ENCODE measurements at regions not wholly inside any gene's neighbourhood (a gene's known extent, or its start where the extent isn't known, plus 50 kb on each side); places are given as distances from the start of the nearest gene placed in this dataset.

DNA sequence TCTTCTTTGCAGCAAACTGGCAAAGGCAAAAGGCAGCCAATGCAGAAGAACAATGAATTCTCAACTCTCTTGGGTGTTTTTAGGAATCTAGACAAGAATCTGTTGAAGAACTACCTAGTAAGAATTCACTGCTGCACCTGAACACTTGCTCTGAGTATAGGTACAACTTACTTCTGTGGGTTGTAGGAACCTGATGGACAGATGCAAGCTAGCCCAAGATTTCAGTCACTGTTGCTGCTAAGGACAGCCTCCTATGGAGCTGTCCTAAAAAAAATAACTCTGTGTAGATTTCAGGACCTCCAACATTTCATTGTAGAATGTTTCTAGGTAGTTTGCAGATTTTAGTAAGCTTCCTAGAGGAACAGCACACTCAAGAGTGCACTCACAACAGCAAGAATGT lies 363.5 kb downstream of the CBLN2 start:
- no peak for DNase-seq

DNA sequence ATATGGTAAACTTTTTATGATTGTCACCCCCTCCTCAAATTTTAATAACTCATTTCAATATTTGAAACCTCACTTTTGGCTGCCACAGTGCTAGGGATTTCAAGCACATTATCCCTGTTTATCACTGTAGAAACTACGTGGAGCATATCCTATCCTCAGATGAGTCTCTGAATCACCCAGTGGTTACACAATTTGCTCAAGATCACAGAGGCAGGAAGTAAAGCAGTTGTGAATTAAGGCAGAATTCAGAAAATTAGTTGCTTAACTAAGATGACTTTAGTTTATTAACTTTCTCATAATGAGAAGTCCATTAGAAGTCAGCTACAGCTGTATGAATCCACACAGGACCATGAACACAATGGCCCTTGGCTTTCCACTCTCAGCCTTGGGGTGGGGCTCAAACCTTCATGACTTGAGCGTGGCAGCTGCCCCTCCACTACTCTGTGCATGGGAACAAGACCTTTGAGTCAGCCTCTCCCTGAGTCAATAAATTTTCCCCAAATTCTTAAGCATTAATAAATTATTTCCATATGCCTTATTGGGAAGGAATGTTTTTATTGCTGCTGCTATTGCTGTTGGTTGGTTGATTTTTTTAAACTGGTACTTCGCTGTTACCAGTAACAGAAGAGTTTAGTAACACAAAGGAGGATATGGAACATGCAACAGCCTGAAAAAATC lies 369.0 kb downstream of the CBLN2 start:
- no peak for DNase-seq

DNA sequence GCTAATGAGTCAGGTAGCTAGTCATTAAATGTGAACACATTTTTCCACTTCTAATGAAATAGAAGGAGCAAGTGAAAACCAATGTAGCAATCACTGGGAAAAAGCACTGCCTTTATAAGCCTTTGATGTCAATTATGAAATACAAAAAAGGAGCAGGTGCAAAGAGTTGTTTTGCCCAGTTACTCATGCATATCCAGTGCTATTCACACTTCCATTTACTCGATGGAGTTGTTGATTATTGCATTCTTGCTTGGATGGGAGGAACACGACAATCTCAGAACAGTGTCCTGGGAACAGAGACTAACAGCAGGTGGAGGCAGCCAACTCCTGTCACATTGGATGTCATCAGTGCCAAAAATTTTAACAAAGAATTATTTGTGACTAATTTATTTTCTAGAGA lies 372.5 kb downstream of the CBLN2 start:
- no peak for DNase-seq

DNA sequence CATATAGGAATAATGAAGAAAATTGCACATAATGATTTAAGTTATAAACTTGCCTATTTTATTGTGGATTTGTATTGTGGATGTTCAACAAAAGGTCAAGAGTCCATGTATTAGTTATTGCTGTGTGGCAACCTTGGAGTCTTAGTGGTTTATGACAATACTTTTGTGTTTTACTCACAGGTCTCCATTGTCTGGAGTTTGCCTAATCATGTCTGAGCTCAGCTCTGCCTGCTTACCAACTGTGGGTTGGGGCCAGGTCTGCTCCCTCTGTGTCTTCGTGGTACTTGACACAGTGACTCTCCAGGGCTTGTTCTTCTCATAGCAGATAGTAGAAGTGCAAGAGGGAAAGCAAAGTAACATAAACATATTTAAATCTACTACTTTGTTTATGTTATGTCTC lies 382.5 kb downstream of the CBLN2 start:
- DNase-seq: no peak

DNA sequence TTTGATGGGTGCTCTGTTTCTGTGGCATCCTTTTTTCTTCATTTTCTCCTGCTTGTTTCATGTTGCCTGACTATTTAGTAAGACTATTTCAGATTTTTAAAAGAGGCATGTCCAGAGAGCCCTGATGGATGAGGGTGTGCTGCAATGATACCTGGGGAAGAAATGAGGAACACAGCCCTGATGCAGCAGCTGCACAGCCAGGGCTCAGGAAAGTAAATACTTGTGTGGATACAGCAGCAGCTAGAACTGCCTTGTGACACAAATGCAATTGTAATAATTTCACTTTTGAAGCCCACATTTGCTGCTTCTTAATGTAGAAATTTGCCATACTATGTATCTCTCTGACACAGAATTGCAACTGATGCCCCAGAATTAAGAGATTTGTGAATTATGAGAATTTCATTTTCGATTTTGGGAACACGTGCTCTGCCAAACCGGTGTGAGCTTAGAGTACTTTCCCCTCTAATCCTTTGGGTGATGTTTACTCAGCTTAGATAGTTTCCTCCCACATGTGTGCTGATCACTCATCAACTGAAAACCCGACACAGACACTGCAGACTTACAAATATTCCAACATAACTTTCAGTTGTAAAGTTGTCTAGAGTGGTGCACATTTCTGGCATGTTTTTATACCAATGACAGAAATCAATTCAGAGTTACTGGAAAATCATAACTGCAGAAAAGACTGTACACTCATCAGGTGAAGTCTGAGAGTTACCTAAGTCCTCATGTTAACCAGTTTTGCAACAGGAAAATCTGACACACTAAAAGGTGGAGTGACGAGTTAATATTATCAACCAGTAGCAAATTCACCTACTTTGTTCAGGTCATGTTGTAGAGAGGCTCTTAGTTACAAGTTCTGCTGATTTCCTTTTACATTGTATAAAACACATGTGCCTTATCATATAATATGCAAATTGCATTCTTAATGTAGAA lies 383.4 kb downstream of the CBLN2 start:
- DNase-seq: no peak

DNA sequence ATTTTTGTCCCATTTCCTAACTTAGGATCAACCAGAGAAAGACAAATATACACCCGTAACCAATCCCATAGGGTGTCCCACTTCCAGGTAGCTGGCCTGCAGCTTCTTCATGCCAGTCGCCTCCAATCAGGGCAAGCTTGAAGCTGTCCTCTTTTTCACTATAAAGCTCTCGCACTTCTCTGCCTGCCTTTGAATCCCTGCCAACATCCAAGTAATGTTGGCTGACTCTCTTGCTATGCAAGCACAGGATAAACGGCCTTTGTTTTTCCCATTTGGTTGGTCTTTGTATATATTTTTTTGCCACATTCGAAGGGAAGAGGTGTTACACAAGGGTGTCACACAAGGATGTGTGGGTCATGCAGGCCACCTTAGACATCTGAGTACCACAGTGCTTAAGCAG lies 388.8 kb downstream of the CBLN2 start:
- DNase-seq: no peak

DNA sequence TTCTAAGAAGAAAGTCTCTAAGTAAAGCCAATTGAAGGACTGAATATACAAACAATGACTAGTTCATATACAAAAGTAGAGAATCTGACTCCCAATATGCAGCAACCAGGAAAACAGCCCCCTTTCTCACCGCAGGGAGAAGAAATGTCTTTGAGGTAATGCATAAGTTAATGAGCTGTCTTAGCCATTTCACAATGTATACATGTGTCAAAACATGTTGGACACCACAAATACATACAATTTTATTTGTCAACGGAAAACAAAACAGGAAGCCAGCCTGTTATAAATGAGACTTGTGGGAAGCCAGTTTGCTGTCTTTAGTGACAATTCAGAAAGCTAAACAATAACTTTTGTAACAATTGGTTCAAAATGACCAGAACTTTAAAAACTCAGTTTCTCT lies 389.2 kb downstream of the CBLN2 start:
- DNase-seq: no peak

DNA sequence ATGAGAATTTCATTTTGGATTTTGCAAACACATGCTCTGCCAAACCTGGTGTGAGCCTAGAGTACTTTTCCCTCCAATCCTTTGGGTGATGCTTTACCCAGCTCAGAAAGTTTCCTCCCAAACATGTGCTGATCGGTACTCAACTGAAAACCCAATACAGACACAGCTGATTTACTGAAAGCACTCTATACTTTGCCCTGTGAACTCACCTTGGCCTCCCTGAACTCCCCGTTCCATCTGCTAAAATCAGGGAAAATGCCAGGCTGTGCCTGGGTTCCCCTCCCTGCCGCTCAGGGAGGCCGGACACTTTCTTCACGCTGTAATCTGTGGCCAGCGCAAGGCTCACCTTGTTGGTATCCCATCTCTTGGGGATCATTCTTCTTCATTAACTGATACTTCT lies 391.2 kb downstream of the CBLN2 start:
- DNase-seq: no peak

DNA sequence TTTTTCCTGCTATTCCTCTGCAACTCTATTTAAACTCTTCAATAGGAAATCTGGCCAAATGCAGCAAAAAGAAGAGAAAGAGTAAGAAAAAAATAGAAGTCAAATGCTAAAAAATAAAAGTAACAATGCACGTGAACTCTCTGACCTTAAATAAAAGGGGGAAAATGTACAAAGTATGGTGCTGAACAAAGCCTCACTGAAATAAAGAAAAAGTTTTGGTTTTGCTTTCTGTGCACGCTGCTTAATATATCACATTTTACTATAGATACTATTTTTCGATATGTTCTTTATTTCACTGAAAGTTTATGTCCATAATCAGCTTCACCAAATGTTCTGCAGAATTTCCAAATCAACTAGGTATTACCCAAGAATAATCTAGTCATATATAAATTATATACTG lies 396.3 kb downstream of the CBLN2 start:
- no peak for DNase-seq

DNA sequence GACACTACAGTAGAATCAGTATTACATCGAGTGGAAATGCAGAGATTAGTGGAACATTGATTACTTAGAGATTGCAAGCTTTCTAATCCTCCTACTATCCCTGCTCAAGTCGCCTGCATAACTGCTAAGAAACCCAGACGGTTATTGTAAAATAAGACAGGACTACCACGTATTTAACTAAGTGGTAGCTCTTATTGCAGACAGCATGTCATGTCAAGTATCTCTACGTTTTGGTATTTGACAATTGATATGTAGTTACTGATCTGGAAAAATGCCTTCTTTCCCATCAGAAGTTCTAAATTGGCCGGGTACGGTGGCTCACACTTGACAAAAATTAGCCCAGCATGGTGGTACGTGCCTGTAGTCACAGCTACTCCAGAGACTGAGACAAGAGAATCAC lies 404.1 kb downstream of the CBLN2 start:
- DNase-seq: no peak

DNA sequence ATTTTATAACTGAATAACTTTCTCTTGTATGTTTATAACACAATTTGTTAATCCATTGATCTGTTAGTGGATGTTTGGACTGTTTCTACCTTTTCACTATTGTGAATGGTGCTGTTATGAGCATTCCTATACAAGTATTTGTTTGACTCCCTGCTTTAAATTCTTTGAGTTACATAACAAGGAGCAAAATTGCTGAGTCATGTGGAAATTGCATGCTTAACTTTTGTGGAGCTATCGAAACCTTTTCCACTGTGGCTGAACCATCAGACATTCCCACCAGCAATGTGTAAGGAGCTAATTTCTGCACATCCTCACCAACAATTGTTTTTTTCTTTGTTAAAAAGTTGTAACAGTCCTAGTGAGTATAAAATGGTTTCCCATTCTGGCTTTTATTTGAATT lies 415.5 kb downstream of the CBLN2 start:
- DNase-seq: no peak

DNA sequence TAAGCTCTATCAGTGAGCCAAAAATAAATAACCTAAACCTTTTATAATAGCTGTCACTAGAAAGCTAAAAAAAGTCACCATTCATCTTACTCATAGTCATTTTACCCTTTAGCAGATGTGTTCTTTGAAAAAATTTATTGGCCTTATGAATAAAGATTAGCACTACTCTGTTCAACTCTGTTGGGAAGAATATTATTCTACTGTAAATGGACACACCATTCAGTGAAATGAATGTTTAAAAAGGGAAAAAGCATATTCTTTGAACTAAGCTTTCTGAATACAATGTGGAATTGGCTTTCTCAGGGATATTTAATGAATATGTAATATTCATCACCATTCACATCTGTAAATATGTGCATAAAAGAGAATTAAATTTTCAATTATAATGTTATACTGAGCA lies 422.0 kb downstream of the CBLN2 start:
- no peak for DNase-seq

DNA sequence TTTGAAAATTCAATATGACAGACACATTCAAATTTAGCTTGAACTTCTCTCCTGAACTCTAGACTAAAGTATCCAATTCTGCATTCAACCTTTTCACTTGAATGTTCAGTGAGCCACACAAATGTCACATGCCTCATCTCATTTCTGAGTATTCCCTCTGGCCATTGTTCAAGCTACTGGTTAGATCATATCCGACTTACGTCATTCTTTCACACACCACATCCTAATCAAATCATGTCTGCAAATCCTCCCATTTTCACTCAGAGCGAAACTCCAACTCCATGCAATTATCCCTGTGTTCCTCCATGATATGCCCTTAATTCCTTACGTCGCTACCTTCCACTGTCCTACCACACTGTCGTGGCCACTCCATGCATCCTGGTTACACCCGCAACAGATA lies 425.1 kb downstream of the CBLN2 start:
- no peak for DNase-seq

DNA sequence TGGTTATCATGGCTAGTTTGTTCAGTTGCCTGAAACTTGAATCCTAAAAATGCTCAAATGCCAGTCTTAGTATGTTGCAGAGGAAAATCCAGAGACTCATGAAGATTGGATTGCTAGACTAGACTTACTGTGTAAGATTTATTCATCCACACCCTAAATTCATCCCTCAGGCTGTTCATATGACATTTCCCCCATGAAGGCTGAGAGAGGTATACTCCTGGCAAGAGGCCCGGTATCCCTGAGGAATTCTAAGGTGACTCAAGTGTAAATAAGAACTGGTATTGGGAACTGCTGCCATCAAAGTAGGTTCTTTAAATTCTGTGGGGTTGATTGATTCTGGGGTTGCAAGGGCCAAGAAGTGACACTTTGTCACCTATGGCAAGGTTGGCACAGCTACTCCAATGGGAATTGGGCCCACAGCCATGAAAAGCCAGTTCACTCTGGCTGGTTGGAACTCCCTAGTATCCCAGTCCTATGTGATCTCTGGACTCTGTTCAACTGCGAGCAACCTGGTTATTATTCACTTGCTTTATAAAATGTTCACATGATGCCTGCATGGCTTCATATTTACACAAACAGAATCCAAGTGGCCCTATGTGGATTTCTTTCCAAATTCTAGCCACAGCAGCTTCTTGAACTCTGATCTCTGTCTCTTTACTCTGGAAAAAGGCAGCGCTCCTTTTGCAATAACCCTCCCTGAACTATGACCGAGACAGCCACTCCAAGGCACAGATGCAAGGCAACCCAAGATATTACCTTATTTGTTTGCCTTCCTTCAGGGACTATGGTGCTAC lies 429.1 kb downstream of the CBLN2 start:
- DNase-seq: no peak

DNA sequence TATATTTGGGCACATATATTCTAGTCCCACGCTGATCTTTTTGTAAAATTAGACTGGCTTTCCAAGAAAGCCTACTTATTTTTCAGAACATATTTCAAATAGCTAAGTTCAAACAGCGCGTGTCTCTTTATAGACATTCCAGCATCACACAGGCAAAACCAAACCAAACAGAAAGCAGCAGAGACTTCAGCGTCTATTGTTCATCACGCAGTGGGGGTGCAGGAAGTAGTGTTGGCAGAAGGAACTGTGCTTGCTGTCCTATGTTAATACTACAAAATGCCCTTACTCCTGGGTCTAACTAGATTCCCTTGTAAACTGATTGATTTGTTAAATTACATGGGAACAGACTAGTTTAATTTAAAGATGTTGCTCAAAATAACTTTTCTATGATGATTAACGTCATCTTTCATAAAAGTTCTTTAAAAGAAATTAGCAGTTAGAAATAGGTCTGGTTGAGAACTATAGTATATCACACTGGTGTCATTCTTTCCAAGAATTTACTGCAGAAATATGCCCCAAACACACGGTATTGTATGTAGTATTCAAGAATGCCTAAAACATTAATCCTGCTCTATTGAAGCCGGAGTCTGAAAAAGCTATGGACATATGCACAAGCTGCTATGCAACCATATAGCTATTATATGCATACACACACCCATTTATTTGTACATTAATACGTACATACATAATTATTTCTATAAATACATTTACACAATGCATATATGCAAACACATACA lies 436.3 kb downstream of the CBLN2 start:
- DNase-seq: no peak

DNA sequence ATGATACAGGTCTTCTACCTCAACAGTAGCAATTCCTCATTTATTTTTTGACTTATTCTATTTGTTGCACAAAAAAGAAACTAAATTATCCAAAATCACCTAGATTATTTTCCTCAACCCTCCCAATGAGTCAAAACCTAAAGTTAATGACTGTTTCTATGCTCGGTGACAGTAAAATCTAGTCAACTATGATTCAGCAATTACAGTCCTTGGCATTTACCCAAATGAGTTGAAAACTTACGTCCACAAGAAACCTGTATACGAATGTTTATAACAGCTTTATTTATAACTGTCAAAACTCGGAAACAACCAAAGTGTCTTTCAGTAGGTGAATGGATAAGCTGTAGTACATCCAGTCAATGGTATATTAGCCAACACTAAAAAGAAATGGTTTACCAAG lies 439.3 kb downstream of the CBLN2 start:
- DNase-seq: no peak

DNA sequence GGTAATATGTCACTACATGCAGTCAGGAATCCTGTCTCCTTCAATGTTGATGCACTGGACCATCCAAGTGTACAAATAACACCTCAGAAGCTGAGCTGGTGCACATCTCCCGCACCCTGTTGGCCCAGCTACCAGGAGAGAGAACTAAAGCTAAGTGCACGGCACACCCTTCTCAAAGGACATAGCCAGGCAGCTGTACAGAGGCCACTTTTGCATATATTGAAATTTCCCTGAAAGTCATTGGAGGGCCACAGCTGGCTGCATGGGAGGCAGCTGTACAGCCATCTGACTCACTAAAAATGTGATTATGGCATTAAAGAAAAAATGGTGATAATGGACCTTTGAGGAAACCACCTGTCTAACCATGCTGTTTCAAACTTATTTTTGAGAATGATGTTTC lies 441.7 kb downstream of the CBLN2 start:
- DNase-seq: no peak

DNA sequence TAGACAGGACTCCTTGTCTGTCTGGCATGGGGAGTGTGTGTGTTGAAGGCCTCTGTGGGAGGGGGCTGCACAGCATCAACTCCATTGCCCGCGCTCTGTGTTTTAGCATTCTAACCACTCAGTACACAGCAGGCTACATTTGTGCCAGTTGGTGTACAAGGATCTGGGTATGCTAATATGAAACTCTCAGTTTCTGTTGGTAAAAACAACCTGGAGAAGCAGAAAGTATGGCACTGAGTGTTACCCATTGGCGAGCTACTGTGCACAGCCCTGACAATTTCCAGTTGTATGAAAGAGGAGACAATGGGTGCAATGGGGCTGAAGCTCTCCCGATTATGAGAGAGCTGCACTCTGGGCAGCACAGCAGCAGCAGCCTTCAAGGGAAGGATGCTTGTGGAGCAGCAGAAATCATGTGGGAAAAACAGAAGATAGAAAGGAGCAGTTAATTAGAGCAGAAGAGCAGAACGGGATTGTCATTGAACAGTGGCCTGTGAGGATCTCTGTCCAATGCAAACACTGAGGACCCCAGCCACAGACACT lies 443.6 kb downstream of the CBLN2 start:
- DNase-seq: no peak

DNA sequence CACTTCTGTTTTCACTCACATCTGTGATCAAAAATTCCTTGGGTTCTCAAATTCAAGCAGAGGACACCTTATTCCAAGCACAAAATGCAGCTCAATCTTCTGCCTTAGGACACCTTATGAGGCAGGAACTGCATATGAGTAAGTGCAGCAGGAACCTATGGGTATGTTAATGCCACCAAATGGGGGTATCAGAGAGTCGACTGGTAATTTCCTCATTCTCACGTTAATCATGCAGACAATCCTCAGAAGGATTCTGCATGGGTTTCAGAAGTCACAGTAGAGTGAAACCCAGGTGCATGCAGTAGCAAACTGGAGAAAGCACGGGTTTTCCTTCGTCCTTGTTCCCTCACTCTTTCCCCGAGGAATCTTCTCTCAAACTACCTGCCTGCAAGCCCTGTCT lies 452.8 kb downstream of the CBLN2 start:
- DNase-seq: no peak

DNA sequence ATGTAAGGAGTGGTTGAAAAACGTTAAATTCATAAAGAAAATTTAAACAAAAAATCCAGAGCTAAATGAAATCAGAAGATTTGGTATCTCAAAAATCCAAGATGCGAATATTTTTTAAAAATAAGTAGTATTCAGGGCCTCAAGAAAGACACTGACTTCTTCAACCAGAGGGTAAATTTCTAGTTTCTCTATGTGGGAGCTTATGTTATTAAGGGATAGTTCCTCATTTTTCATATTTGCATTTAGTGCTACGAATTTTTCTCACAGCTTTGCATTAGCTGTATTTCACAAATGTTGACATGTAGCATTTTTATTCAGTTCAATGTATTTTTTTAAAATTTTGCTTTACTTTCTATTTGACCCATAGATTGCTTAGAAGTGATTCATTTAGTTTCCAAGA lies 454.7 kb downstream of the CBLN2 start:
- DNase-seq: no peak

DNA sequence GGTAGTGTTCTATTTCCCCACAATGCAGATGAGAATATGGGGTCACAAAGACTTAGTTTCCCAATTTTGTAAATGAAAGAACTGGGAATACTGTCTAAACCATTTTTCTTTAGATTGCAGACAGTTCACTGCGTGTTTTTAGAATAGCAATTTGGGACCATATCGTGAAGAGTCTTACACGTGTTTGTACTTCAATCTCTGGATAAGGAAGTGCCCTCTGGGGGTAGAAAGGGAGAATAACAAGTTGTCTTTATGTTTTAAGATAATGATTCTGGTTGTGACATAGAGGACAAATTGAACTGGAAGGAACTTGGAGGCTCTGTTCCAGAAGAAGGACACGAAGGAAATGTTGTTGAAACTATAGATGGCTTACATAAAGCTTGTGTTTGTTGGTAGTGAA lies 457.7 kb downstream of the CBLN2 start:
- no peak for DNase-seq

DNA sequence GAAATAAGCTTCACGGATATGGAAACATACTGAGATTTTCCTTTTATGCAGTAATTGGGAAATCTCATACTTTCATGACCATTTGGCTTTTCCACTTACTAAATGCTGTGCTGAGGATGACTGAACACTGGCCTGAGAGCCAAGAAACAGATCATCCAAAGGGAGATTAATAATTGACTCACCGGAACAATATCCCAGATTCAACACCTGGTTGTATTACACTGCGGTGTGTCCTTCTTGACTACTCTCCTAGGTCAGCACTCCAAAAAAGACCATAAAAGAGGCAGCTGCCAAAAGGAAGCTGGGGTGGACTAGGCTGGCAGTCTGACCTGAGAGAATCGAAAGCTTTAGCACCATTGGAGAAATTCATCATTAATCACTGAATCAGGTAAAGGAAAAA lies 469.1 kb downstream of the CBLN2 start:
- DNase-seq: no peak

DNA sequence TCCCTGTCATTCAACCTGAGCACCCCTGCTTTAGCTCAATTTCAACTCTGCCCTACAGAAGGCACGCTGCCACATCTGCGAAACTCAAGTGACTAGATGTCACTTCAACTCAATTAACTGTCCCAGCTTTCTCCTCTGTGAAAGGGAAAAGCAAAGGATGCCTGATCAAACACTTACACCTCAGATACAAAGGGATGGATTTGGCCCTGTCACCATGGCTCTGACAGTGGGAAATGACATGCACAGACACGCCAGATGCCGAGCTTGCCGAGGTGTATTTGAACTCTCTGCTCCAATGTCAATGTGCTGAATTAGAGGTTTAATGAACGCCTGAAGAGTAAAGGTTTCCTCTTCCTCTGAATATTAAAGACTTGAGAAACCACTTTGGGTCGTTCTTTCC lies 481.1 kb downstream of the CBLN2 start:
- DNase-seq: no peak
